Prostate gland (tissue), 2 donors: ENCODE measurements at regions not wholly inside any gene's neighbourhood (a gene's known extent, or its start where the extent isn't known, plus 50 kb on each side); places are given as distances from the start of the nearest gene placed in this dataset.

Experiments
- CTCF ChIP-seq, 4 experiments: fragments of 200-600 bp in 2 of 4; fragments of 450-650 bp in 2 of 4; sonication (generic) in 2 of 4; IDR thresholded peaks; 1 replicate in 3 of 4; 2 replicates in 1 of 4; pipeline ENCODE4 v1.5.1; 2016 to 2019; ENCODE audit warnings: antibody characterized with exemption in 4 of 4, mild to moderate bottlenecking in 2 of 4, moderate library complexity in 2 of 4
- POLR2A ChIP-seq: fragments of 450-650 bp; IDR thresholded peaks from one replicate; pipeline ENCODE4 v1.6.1; 2016; ENCODE audit warnings: antibody characterized with exemption, mild to moderate bottlenecking
- POLR2AphosphoS5 ChIP-seq: sonication (generic); formaldehyde crosslinking; IDR thresholded peaks from one replicate; pipeline ENCODE4 v1.6.1; 2017; ENCODE audit warnings: antibody characterized with exemption

- TF ChIP-seq CTCF (IDR thresholded peaks at IDR 0.05): no peak
- no peak for TF ChIP-seq POLR2A
- TF ChIP-seq POLR2AphosphoS5: no peak
Observed at GRCh38 chr6:22907085-22907484, 337.7 kb downstream of the HDGFL1 start.
